RWPE2 (cell line): ENCODE measurements at regions not wholly inside any gene's neighbourhood (a gene's known extent, or its start where the extent isn't known, plus 50 kb on each side); places are given as distances from the start of the nearest gene placed in this dataset.

ENCODE experiments used
- ATAC-seq: fragments of 200-7000 bp; cut with Tn5 transposase; 3 replicates; pipeline ENCODE4 v1.9.1; 2021; ENCODE audit warnings: low read depth
- DNase-seq: peaks from one replicate; pipeline ENCODE4 v3.0.0-alpha.2; 2020; ENCODE audit warnings: low spot score
- H3K27ac ChIP-seq: fragments of 450-650 bp; 2 replicates; pipeline ENCODE4 v1.5.1; 2017; ENCODE audit warnings: mild to moderate bottlenecking; ENCODE audit not compliant: poor library complexity, severe bottlenecking
- H3K27me3 ChIP-seq: fragments of 250-450 bp; sonication (Bioruptor Pico); 2 replicates; pipeline ENCODE4 v1.5.1; 2021; ENCODE audit warnings: mild to moderate bottlenecking, moderate library complexity; ENCODE audit not compliant: insufficient read depth, poor library complexity, severe bottlenecking
- H3K36me3 ChIP-seq: fragments of 250-450 bp; sonication (Bioruptor Pico); 2 replicates; pipeline ENCODE4 v1.5.1; 2020; ENCODE audit warnings: low read depth, mild to moderate bottlenecking, moderate library complexity
- H3K4me1 ChIP-seq: fragments of 250-450 bp; sonication (Bioruptor Pico); 2 replicates; pipeline ENCODE4 v1.5.1; 2021; ENCODE audit warnings: mild to moderate bottlenecking, moderate library complexity; ENCODE audit not compliant: insufficient read depth, poor library complexity, severe bottlenecking
- H3K4me3 ChIP-seq: fragments of 250-450 bp; sonication (Bioruptor Pico); 2 replicates; pipeline ENCODE4 v1.5.1; 2021; ENCODE audit warnings: mild to moderate bottlenecking, moderate library complexity; ENCODE audit not compliant: severe bottlenecking
- H3K9me3 ChIP-seq: fragments of 250-450 bp; sonication (Bioruptor Pico); 2 replicates; pipeline ENCODE4 v1.5.1; 2021; ENCODE audit warnings: mild to moderate bottlenecking, moderate library complexity; ENCODE audit not compliant: severe bottlenecking
- CTCF ChIP-seq: fragments of 450-650 bp; IDR thresholded peaks from one replicate; pipeline ENCODE4 v1.5.1; 2017; ENCODE audit warnings: mild to moderate bottlenecking, moderate library complexity; ENCODE audit not compliant: poor library complexity, severe bottlenecking

- no peak overlapping the region for H3K27ac ChIP-seq
- no peaks in the 10 kb centered on the region for H3K36me3 ChIP-seq
- no peaks in the 10 kb centered on the region for H3K9me3 ChIP-seq
- no peak for ATAC-seq
- DNase-seq, result no peak
- no peaks in the 10 kb centered on the region for H3K27me3 ChIP-seq
- no peak for TF ChIP-seq CTCF
- no peaks in the 10 kb centered on the region for H3K4me1 ChIP-seq
- H3K4me3 ChIP-seq, result no peak overlapping the region
Measured at GRCh38 chr5:23089286-23089685, 236.1 kb upstream of the CDH12 start.

GRCh38 chr5:23084815-23085214 lies 231.7 kb upstream of the CDH12 start:
- no peaks in the 10 kb centered on the region for H3K27me3 ChIP-seq
- no peaks in the 10 kb centered on the region for H3K36me3 ChIP-seq
- no peaks in the 10 kb centered on the region for H3K4me1 ChIP-seq
- no peak overlapping the region for H3K4me3 ChIP-seq
- H3K27ac ChIP-seq, result no peak overlapping the region
- no peaks in the 10 kb centered on the region for H3K9me3 ChIP-seq
- no peak for ATAC-seq
- DNase-seq, result no peak
- no peak for TF ChIP-seq CTCF

GRCh38 chr5:23072179-23072578 lies 219.0 kb upstream of the CDH12 start:
- H3K9me3 ChIP-seq, result no peaks in the 10 kb centered on the region
- ATAC-seq (no peak), DNase-seq (no peak)
- TF ChIP-seq CTCF, result no peak
- H3K27me3 ChIP-seq, result no peaks in the 10 kb centered on the region
- no peak overlapping the region for H3K4me3 ChIP-seq
- no peaks in the 10 kb centered on the region for H3K36me3 ChIP-seq
- H3K4me1 ChIP-seq, result no peaks in the 10 kb centered on the region
- H3K27ac ChIP-seq, result no peak overlapping the region

GRCh38 chr5:23071682-23072081 lies 218.5 kb upstream of the CDH12 start:
- Histone ChIP-seq H3K36me3 (no peaks in the 10 kb centered on the region), H3K27me3 (no peaks in the 10 kb centered on the region), H3K4me3 (no peak overlapping the region), H3K4me1 (no peaks in the 10 kb centered on the region), H3K27ac (no peak overlapping the region), H3K9me3 (no peaks in the 10 kb centered on the region)
- DNase-seq, result no peak
- ATAC-seq, result no peak
- TF ChIP-seq CTCF, result no peak

GRCh38 chr5:23064710-23065109 lies 211.6 kb upstream of the CDH12 start:
- peak; percentile 62 for ATAC-seq
- Histone ChIP-seq H3K36me3 (no peaks in the 10 kb centered on the region), H3K4me1 (no peaks in the 10 kb centered on the region), H3K27me3 (no peaks in the 10 kb centered on the region), H3K27ac (no peak overlapping the region), H3K4me3 (no peak overlapping the region), H3K9me3 (no peaks in the 10 kb centered on the region)
- TF ChIP-seq CTCF, result no peak
- DNase-seq, result no peak
